GM18861 (cell line): ENCODE measurements at regions not wholly inside any gene's neighbourhood (a gene's known extent, or its start where the extent isn't known, plus 50 kb on each side); places are given as distances from the start of the nearest gene placed in this dataset.

Source experiments
- ATAC-seq: cut with Tn5 transposase; IDR thresholded peaks from one replicate; pipeline ENCODE4 v1.9.1; 2021; ENCODE audit not compliant: unreplicated experiment

- no peak for ATAC-seq
Observed at GRCh38 chr21:35245879-35246278, 196.8 kb upstream of the RUNX1 start.

DNA sequence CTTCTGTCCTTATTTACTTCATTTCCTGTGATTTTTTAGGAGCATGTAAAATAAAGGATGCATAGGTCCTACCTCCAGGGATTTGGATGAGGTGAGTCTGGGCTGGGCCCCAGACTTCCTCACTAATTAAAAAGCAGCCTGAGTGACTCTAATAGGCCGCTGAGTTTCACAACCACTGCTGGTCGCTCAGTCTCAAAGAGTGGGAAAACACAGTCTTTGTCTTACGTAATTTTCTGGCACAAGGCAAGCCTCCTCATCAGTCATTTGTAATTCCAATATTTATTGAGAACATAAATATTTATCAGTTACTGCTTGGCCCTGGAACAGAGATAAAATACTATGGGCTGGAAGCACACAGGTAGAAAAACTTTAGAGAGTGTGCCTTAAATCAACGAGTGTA lies 195.4 kb upstream of the RUNX1 start:
- no peak for ATAC-seq

DNA sequence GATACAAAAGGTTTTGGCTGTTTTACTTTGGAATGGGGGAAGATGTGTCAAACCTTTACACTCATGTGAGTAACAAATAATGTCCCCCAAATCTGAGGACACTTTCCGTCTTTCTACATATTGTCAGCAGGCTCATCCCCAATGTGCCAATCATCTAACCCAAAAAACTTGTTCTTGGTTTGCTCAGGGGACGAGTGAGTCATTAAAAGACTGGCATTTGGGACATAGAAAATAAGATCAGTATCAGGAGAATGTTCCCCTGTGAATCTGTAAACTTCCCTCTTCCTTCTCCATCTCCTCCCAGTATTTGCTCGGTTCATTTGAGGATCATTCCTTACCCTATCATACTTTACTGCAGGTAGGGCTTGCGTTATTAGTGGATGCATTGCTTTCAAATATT lies 194.1 kb upstream of the RUNX1 start:
- ATAC-seq, result no peak

- no peak for ATAC-seq
Observed at GRCh38 chr21:35239811-35240219, 190.7 kb upstream of the RUNX1 start.

DNA sequence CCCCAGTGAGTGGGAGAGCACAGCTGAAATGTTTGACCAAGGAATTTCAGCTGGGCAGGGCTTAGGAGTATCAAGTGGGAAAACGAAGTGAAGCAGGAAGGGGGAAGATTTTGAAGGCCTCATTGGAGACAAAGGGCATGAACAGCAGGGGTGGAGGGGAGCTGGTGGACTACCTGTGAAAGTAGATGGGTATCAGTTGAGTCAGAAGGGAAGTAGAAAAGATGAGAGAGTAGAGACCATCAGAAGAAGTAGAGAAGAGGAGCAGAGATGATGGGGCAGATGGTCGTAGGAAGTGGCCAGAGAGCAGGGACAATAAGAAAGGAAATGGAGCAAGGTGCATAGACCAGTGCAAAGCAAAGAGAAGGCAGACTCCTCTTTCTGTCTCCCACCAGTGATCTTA lies 189.0 kb upstream of the RUNX1 start:
- ATAC-seq, result no peak

DNA sequence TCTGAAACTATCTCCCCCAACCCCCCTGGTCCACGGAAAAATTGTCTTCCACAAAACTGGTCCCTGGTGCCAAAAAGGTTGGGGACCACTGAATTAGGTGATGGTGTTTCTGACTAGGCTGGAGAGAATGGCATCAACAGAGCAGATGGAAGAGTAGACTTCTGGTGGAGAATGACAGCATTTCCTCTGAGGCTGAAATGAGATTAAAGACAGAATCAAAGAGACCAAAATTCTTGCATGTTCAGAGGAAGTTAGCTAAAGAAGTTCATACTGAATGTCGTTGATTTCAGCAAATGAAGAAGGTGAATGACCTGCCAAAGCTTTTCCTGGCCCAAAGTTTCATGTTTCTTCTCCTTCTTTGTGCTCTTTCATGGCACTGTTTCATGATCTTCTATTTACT lies 188.2 kb upstream of the RUNX1 start:
- no peak for ATAC-seq

DNA sequence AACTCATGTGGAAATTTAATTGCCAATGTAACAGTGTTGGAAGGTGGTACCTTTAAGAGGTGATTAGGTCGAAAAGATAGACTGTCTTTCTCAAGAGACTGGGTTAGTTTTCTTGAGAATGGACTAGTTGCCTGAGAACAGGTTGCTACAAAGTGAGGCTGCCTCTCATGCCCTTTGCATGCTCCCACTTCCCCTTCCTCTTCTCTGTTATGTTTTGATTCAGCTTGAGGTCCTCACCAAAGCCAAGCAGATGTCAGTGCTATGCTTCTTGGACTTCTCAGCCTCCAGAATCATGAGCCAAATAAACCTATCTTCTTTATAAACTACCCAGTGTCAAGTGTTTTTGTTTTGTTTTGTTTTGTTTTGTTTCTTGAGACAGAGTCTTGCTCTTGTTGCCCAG lies 187.0 kb upstream of the RUNX1 start:
- no peak for ATAC-seq

- no peak for ATAC-seq
Observed at GRCh38 chr21:35234725-35235124, 185.6 kb upstream of the RUNX1 start.

GRCh38 chr21:35233756-35234155 lies 184.7 kb upstream of the RUNX1 start:
- no peak for ATAC-seq

GRCh38 chr21:35232545-35233176 lies 183.6 kb upstream of the RUNX1 start:
- no peak for ATAC-seq

DNA sequence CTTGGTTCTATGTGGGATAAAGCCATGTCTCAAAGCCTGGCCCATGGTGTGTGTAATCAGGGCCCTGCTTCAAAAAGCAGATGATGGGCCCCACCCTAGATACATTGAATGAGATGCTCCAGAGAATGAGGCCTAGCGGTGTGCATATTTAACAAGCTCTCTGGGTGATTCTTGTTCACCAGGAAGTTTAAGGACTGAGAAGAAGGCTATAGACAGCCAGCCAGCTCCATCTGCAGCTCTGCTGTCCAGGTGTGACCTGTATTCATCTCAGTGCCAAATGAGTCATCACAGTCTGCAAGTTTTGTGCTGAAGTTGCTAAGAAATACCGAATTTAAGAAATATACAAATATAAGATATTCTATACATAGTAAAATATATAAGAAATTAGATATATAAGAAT lies 182.0 kb upstream of the RUNX1 start:
- no peak for ATAC-seq

GRCh38 chr21:35229290-35229689 lies 180.2 kb upstream of the RUNX1 start:
- no peak for ATAC-seq

DNA sequence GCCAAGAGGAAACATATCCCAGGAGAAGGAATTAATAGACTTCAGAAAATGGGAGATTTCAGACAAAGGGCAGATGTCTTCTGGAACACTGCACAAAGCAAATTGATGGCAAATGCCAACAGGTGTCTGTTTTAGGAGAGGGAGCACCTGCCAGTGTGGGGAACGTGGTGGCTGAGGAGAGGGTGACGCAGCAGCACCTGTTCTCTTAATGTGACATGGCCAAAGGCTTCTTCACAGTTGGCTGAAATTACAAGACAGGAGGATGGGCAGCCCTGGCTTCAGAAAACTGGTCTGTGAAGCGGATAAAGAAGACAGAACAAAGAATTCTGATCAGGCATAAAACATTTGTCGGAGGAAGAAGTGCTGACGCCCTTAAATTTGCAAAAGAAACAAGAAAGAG lies 178.7 kb upstream of the RUNX1 start:
- ATAC-seq, result peak; percentile 27

DNA sequence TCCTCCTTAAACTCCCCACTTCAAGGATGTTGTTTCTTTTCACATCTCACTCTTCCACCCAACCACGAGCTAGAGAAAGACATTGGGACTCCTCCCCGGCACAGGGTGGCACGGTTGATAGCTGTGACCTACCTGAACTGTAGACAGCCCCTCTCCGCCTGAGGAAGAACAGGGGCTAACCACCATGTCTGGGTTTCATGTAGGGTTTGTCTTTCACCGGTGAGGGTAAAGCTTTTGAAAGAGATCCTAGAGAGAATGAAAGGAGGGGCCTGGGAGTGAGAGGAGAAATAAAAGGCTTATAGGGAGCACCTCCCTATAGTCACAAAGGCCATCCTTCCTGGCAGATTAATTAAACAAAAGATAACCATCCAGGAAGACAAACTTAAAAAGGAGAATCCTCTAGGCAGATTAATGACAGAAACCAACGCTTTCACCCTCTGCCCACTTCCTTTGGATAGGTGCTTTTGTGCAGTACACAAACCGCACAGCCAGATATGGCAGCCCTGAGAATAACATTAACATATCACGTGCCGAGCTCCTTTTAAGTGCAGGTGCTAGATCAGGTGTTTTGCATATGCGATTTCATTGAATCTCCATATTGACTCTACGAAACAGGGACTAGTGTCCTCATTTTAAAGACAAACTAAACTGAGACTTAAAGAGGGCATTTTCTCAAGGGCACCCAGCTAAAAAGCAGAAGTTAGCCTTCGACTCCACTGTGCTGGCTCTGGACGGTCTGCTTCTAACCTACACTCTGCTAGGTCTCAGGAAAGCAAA lies 178.1 kb upstream of the RUNX1 start:
- ATAC-seq, result peak; percentile 74

DNA sequence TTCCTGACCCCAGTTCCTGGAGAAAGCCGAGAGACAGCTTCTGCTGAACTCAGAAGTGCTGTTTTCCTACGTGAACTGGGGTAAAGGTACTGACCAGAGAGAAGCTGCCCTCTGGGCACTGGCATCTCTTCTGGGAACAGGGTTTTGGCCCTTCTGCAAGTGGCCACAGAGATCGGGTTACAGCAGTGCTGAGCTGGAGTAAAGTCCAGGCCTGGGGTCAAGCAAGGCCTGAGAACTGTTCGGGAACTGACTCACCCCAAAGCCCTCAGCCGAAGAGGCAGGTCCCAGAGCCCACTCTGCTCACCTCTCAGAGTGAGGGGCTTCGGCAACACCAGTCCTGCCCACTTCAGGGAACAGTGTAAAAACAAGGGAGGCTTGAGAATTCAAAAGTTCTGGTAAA lies 177.2 kb upstream of the RUNX1 start:
- ATAC-seq, result no peak

- ATAC-seq, result no peak
Observed at GRCh38 chr21:35225573-35225972, 176.5 kb upstream of the RUNX1 start.

GRCh38 chr21:35223480-35224156 lies 174.5 kb upstream of the RUNX1 start:
- ATAC-seq, result no peak

DNA sequence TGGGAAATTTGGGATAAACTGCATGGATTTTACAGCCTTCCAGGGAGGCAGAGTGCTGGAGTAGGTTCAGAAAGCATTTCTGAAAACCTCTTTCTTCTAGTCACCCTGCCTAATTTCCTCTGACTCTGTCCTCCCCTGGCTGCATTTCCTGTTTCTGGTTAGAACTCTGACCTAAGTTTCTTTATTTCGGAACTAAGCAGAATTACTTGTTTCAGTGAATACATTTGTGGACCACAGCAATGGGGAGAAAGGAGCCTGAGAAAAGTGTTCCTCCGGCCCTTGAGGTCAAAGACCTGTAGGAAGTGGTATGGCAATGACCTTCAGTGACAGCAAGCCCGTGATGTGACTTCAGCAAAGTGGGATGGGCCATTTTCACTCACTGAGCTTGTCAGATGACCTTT lies 173.4 kb upstream of the RUNX1 start:
- no peak for ATAC-seq

DNA sequence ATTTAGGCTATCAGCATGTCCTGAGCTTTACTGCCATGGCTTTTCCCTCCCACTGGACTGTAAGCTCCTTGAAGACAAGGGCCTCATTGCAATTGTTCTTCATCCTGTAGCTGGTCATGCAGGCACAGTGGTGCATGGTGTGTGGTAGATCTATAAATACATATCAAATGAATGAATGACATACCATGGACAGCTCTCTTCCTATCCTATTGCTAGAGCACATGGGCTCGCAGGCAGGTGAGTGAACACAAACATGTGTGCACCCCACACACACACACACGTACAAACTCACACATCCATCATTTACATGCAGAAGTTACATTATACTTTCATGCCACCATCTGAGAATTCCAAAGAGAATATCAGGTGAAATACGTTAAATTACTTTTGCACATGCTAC lies 172.9 kb upstream of the RUNX1 start:
- ATAC-seq, result no peak

- ATAC-seq, result no peak
Observed at GRCh38 chr21:35220301-35220700, 171.2 kb upstream of the RUNX1 start.

GRCh38 chr21:35219719-35220118 lies 170.6 kb upstream of the RUNX1 start:
- ATAC-seq, result no peak

DNA sequence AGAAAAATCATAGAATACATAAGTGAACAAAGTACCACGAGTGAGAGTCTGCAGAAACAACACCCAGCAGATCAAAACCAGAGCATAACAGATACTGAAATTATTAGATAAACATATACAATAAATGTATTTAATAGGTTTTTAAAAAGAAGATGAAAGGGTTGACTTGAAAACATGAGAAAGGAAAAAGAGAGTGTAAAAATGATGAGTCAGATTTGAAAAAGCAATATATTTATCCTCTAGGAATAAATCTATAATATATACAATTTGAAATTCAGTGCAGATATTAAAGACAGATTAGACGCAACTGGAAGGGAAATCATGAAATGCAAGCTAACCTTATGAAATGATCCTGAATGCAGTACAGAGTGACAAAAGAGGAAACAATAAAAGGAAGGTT lies 170.2 kb upstream of the RUNX1 start:
- ATAC-seq, result no peak
